ENCODE measurements at regions not wholly inside any gene's neighbourhood (a gene's known extent, or its start where the extent isn't known, plus 50 kb on each side); places are given as distances from the start of the nearest gene placed in this dataset.
"Not testable (repeated sequence)": the region's sequence is repeated elsewhere in the genome, so short reads cannot be mapped to it uniquely, and the experiment has no call there.

DNA sequence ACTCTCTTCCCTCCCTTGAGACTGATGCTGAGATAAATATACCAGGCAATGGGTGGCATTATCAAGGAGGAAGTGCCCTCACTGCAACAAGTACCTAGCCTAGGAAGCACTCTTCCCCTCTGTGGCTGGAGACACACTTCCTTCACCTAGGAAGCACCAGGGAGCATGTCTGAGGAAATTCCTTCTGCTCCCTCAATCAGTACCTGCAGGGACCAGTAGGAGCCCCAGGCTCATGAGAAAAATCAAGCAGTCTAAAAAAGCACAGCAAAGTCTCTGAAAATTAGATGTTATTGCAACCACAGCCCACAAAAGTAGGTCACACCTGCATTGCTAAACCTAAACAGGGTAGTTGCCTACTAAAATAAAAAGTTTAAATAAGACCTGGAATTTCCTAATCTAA, 78.2 kb upstream of the TRPM1 start:
- DNase-seq = no peak

DNA sequence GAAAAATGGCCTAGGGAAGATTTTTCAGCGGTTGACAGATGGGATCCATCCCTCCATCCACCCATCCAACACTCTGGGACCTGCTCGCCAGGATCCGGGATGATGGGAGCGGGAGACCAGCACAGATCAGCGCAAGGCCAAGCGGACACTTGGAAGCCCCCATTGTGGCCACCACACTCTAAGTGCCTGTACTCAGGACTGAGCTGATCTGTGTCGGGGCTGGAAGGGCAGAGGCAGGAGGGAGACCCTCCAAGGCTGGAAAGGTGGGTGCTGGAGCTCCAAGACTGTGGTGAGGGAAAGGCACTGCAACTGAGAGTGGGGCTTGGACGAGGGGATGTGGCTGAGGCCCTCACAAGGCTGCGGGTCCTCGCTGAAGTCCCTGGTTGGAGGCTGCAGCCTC, 91.8 kb upstream of the TRPM1 start:
- no peak for DNase-seq

DNA sequence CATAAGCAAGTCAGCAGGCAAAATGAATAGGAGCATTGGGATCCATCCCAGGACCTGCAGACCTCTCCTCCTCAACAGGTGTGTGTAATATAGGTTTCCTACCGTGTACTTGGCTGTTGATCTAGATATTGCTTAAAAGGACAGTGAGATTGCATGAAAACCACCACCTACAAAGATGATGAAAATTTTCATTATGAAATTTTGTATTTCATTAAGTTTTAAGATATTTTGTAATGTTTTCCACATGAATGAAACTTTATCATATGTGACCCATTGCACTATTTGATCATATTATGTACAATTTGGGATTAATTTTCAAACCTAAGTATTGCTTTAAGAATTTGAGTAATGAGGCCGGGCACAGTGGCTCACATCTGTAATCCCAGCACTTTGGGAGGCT, 94.3 kb upstream of the TRPM1 start:
- no peak for DNase-seq

DNA sequence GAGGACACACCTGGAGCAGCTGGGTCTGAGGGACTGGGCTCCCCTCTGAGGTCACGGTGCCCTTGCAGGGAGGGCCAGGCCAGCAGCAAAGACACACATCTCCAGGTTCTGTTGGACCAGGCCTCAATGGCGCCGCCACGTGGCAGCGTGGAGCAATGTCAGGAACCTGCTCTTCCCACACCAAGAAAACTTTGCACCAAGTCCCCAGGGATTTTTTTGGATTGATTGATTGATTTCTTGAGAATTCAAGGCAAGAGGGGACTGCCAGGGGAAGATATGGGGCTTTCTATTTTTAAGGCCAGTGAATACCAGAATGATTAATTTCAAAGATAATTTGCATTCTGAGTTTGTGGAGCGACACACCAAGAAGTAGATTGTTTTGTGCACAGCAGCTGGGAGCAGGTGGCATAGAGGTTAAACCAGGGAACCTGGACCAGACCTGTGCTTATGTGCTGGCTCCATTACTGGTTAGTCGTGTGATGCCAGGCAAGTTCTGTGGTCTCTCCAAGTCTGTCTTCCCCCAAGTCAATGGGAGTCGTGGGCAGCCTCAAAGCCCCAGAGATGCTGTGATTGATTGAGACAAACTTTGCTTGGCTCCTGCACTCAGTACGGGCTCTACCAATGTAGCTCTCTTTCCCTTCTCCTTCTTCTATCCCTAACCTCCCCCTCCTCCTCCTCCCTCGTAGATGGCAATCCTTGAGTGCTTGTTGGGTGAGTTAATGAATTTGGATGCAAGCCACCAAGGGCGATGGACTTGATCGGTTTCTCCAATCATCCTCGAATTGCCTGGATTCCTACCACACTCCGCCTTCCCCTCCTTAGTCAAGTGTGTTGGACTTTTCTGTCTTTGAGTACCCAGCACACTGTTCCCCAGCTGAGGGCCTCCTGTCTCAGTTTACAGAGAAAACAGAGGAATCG, 96.2 kb upstream of the TRPM1 start:
- DNase-seq = peak; percentile 7

DNA sequence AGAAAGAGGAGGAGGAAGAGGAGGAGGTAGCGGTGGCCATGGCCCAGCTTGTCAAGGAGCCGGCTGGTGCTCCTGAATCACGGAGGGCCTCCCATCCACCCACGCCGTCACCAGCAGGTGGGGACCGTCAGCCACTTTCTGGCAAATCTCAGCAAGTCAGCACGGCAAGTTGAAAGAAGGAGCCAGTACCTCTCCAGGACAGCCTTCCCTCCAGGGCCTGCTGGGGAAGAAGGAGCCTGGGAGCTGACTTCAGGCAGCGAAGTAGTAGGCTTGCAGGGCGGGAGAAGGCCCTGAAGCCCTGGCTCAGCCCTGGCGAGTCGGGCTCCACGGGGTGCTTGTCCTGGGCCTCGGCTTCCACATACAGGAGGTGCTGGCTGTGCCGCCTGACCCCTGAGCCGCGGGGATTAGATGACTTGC, 99.2 kb upstream of the TRPM1 start:
- peak; percentile 46 for DNase-seq

DNA sequence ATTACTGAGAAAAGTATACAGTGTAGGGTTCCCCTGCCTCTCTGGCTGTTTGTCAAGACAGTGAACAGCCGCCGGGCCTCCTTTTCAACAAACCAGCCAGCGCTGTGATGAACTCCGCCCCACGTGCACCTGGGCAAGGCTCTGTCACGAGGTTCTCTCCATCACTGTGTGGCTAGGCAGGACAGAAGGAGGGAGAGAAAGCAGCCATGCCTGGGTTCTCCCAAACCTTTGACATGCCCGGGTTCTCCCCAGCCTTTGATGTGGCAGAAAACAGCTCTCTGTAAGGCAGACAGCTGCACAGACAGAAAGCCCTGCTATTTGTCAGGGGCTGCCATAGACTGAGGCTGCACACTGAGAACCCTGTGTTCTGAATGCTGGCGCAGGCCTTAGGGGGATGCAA, 101.4 kb upstream of the TRPM1 start:
- DNase-seq = no peak

DNA sequence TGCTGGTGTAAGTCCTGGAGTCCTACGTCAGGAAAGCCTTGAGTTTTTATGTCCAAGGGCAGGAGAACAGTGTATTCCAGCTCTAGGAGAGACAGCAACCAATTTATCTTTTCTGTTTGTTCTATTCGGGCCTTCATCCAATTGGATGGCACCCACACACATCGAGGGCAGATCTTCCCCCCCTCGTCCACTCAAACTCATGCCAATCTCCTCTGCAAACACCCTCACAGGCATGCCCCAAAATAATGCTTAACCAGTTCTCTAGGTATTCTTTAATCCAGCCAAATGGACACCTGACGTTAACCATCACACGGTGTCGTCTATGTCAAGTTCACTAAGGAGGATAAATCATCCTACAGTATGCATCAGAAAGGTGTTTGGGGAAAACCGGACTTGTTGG, 102.5 kb upstream of the TRPM1 start:
- DNase-seq = no peak

DNA sequence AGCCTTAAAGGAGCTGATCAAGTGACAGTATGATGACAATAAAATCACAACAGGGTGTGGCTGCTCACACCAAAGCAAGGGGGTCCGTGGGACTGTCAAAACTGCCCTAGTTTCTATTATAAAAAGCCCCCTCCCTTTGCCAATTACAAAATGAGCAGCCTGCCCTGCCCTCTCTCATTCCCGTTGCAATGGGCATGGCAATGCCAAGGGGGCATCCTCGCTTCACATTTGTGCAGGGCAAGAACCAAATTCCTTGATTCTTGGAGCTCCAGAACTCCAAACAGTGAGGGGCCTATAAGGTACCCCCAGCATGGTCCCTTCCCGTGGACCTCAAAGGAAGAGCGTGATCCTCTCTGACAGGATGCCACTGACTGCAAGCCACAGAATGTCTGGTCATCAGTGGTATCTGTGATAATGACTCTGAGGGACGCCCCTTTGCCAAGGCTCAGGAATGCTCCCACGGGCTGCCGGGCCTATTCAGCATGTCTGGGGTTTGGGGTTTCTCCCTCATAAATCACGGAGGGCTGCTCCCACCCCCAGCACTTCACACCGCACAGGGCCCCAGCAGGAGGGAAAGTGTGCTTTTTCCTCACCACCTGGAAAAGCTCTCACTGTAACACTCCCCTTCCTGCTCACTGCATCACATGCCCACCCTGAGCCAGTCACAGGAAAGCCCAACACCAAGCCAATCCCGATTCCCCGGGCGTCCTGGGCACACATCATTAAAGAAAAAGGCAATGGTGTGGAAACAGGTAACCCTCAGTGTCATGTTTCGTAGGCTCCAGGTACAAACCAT, 105.1 kb upstream of the TRPM1 start:
- DNase-seq = no peak

DNA sequence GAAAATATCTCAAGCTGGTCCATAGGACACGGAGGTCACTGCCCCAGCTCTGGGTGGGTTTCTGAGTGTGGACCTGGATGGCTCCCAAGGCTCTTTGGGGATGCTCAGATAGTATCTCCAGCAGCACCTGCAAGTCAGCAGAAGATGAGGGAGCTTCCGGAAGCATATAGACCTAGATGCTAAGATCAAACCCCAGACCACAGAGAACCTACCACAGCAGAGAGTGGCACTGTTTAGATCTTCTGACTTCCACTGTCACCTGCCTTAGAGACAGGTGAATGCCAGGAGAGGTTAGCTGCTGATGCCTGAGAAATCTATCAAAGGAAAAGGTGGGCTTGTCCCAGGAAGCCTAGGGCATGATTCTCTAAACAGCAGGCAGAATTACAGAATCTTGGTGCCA, 105.7 kb upstream of the TRPM1 start:
- DNase-seq = no peak

DNA sequence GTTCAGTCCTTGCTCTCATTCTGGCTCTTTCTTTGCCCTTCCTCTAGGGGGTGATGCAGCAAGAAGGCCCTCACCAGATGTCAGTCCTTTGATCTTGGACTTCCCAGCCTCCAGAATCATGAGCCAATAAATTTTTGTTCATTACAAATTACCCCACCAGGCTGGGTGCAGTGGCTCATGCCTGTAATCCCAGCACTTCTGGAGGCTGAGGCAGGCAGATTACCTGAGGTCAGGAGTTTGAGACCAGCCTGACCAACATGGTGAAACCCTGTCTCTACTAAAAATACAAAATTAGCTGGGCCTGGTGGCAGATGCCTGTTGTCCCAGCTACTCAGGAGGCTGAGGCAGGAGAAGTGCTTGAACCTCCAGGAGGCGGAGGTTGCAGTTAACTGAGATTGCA, 106.3 kb upstream of the TRPM1 start:
- not testable (repeated sequence) for DNase-seq

DNA sequence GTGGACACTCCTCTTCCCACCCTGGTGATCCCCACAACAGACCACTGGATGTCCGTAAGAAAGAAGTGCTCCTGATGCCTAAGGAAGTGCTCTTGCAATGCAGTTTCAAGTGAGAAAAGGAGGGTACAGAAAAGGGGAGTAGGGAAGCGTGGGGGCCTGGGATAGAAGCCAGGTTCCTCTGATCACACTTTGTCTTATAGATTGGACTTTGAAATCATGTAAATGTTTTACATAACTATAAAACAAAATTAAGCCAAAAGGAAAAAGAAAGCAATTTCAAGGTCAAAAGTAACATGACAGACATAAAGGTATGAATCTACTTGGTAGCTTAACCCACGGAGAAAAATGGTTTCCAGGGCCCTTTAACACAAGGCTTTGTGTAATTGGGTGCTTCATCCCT, 107.3 kb upstream of the TRPM1 start:
- DNase-seq = no peak

DNA sequence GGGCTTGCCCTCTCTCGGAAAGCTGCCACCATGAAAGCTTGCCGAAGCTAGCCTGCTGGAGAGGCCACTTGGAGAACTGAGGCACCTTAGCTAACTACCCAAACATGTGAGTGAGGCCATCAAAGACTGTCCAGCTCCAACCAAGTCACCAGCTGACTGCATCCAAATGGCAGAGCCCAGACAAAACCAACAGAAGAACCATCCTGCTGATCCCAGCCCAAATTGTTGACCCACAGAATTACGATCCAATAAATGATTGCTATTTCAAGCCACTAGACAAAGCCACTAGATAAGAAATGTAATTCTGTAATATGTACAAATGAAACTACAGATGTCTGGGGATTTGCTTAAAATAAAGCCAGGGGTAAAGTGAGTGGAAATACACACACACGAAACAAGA, 109.8 kb upstream of the TRPM1 start:
- no peak for DNase-seq

DNA sequence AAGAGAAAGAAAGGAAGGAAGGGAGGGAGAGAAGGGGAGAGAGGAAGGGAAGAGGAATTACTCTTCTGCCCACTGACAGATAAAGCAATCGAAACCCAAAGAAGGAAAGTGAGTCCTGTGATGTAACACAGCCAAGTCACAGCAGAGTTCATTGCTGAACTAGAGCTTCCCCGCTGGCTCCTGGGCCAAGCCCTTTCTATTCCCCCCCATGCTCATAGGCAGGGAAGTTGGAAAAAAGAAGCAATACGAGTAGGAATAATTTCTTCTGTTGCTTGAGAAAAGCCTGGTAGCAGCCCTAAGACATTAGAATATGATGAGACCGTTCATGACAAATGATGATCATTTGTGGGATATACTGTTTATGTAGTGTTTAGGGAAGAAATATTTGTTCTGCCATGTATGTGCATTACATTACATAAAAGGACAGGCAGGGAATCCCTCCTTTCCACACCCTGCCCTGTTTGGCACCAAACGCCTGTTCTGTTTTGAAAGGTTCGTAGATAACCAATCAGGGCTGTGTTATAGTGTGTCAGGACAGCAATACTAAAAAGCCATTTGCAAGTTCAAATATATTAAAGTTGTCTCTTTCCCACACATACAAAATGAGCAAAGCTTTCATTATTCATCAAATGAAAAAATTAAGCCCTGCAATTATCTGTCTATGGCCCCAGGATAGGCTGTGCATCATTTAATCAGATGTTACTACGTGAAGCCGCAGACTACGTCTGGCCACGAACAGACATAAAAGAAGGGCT, 111.0 kb upstream of the TRPM1 start:
- DNase-seq = no peak

DNA sequence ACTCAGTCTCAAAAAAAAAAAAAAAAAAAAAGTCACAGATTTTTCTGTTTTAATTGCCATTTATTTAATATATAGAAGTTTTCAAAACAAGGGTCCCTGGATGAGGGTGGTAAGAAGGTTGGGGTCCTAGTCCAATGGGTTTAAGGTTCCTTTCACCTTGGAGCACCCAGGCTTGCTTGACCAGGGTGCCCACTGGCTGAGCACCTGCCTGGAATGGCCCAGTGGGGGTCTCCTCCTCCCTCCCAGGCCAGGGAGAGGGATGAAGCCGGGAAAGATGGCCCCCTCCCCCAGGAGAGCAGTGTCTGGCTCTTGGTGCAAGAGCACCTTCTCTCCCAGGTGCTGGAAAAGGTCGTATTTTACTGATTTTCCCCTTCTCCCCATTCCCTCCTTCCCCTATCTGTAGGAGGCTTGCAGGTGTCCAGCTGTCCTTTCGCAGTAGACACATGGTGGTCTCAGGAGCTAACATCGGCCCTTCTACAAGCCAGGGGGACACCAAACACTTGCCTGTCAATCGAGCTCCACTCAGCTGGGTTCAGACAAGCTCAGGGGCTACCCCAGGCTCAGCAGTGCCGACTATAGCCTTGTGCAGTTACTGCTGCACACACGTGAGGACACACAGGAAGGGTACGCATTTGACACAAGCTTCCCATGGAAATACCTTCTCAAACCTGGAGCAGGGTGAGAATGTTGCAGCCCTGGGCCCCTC, 112.3 kb upstream of the KLF13 start:
- DNase-seq = no peak

DNA sequence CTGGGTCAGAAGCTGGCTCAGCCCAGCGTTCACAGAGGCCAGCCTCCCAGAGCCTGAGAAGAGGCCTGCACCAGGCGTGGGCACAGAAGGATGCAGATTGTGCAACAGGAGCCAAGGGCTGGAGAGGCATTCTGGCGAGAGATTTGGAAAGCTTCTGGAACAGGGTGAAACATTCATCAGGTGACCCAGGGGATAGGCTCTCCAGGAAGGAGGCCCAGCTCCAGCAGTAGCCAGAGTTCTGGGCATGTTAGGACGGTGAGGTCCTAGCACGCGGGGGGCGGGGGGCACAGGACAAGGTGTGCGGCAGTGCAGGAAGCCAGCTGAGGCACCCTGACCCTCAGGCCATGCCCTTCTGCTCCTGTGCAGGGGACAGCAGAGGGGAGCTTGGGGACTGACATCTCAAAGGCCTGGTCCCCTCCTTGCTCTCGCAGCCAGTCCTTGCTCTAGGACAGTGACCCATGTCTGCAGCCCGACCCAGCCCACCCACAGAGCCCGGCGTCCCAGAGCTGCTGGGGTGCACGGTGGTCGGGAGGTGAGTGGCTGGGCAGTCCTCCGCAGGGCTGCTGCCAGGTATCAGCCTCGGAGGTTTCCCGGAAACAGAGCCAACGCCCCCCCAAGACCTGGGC, 111.7 kb upstream of the KLF13 start:
- DNase-seq = no peak

DNA sequence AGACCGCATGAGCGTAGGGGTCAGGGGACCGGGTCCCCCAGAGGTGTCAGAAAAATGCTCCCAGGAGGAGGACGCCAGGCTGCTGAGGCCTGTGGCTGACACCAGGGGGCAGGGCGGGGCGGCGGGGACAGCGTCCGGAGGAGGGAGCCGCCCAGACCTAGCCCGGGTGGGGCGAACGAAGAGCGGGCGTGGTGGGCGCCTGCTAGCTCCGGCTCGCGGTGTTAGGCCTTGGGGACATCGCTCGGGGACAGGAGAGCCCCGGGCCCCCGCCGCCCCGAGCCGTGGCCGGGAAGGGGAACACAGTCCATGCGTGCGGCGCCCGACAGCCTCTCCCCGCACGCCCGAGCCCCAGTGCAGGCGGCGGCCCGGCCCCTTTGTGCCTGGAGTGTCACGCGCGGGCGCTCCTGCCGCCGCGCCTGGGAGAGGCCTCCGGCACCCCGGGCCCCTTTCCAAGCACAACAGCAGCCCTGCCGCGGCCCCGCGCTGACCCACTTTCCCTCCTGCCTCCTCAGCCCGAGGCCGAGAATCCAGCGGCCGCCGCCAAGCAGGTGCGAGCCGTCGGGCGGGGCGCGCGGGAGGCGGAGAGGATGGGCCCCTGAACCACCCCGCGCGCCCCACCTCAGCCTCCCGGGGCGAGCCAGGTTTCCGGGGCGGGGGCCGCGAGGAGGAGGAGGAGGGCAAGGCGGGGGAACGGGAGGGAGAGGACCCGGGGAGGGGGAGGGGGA, 111.0 kb upstream of the KLF13 start:
- peak; percentile 58 for DNase-seq

DNA sequence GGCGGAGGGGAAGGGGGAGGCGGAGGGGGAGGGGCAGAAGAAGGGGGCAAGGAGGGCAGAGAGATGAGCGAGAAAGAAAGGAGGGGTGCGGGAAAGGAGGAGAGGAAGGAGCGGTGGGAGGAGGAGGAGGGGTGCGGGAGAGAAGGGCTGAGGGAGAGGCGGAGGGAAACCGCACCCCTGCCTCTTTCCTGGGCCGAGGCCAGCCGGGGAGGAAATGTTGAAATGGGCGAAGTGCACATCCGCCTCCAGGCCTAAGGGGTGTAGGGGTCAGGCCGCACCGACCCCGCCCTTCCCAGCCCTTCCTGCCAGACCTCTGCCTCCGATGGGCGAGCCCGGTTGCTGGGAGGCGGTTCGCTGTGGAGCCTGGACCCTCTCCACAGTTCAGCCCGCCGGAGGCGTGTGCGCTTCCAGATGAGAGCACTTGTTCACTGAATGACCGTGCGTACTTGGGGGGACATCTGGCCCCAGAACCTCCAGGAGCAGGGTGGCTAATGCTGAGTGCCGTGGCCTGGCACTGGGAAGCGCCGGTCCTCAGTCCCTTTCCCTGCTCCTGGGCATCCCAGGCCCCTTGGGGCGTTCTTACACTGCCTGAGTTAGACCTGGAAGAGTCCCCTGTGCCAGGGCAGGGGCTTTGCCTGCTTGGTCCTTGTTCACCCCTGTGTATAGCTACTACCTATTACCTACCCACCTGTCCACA, 110.3 kb upstream of the KLF13 start:
- peak; percentile 34 for DNase-seq

DNA sequence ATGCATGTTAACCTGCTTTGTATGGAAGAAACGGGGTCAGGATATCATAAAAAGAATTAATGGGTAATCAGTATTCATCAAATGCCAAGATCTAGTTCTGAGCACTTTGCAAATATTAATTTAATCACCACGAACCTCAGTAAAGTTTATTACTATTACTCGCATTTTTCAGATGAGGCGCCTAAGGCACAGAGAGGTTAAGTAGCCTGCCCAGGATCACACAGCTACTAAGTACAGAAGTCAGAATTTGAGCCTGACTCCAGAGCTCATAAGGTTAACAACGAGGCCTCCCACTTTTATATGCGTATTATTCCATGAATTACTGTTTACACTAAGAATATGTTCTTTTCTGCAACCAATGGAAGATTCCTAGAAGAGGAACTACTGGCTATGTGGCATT, 109.6 kb upstream of the KLF13 start:
- no peak for DNase-seq

DNA sequence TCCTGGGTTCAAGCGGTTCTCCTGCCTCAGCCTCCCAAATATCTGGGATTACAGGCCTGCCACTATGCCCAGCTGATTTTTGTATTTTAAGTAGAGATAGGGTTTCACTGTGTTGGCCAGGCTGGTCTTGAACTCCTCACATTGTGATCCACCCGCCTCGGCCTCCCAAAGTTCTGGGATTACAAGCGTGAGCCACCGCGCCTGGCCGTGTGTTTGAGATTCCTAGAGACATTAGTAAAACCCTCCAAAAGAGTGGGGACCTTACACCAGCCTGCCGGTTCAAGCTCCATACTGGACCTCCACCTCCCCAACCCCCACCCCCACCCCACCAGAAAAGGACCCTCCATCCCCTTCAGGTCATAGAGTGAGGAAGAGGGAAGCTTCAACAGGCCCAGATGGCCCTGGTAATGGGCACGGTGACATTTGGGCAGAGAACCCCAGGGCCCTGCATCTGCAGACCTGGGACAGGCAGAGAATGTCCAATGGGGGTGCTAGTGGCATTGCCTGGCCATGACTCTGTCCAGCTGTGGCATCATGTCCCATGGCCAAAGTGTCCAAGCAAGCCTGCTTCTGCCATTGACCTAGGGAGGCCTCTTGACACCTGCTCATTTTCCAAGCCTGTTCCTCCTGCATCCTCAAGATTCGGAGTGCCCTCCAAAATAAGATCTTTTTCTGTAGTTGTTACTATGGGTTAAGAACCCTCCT, 108.9 kb upstream of the KLF13 start:
- DNase-seq = no peak

DNA sequence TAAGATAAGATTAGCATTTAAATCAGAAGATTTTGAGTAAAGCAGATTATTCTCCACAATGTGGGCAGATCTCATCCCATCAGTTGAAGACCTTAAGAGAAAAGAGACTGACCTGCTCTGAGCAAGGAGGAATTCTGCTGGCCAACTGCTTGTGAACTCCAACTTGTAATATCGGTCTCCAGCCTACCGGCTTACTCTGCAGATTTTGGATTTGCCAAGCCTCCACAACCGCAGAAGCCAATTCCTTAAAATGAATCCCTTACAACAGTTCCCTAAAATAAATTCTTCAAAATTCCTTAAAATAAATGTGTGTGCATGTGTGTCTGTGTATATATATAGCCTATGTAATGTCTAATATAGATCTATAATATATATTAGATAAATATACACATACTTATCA, 107.4 kb upstream of the KLF13 start:
- DNase-seq = no peak
